A549 (cell line): ENCODE measurements at regions not wholly inside any gene's neighbourhood (a gene's known extent, or its start where the extent isn't known, plus 50 kb on each side); places are given as distances from the start of the nearest gene placed in this dataset.

ENCODE experiments used
- ATAC-seq, 2 experiments: fragments of 200-7000 bp in 1 of 2; fragments of >200 bp in 1 of 2; cut with Nextera tagmentation in 1 of 2; cut with Tn5 transposase in 1 of 2; 3 replicates each; pipeline versions ENCODE4 v1.8.0 to v1.9.1; 2018 to 2020; ENCODE audit warnings: mild to moderate bottlenecking in 1 of 2, moderate library complexity in 1 of 2
- CTCF ChIA-PET: fragments of 300-600 bp; sonication (Branson Sonifier 250); formaldehyde crosslinking; extraction: SDS; loops from one replicate; lab custom pipeline; 2021; ENCODE audit warnings: antibody characterized with exemption, inconsistent platforms; lab: Yijun Ruan, JAX
- POLR2A ChIA-PET: fragments of 350-600 bp; formaldehyde crosslinking; extraction: SDS; loops from one replicate; lab custom pipeline; 2021; ENCODE audit warnings: antibody characterized with exemption, inconsistent platforms; lab: Yijun Ruan, JAX
- DNase-seq, 2 experiments: peaks; one replicate each; pipeline versions ENCODE4 v3.0.0 to v3.0.0-alpha.2; 2011 to 2016; ENCODE audit warnings: low read depth in 1 of 2, low spot score in 1 of 2
- FAIRE-seq: peaks from 2 replicates; lab custom pipeline; 2011; peaks lifted over from hg19 to GRCh38; lab: Jason Lieb, UNC
- H3K27ac ChIP-seq, 2 experiments: fragments of >200 bp; sonication (Bioruptor Twin); formaldehyde crosslinking; 3 replicates each; pipeline ENCODE4 v1.5.1; 2016 to 2017
- H3K4me1 ChIP-seq: fragments of >200 bp; sonication (Bioruptor Twin); formaldehyde crosslinking; 3 replicates; pipeline ENCODE4 v1.6.1; 2016
- H3K4me2 ChIP-seq: fragments of >200 bp; sonication (Bioruptor Twin); formaldehyde crosslinking; 3 replicates; pipeline ENCODE4 v1.6.1; 2016
- H3K4me3 ChIP-seq: fragments of >200 bp; sonication (Bioruptor Twin); formaldehyde crosslinking; 3 replicates; pipeline ENCODE4 v1.5.1; 2016
- H3K9me3 ChIP-seq: fragments of >200 bp; sonication (Bioruptor Twin); formaldehyde crosslinking; 3 replicates; pipeline ENCODE4 v1.6.1; 2016
- BHLHE40 ChIP-seq: IDR thresholded peaks from 2 replicates; pipeline ENCODE4 v1.6.1; 2012; ENCODE audit warnings: low read depth, low read length, inconsistent platforms
- CBX2 ChIP-seq: fragments of 200-600 bp; sonication (generic); IDR thresholded peaks from 2 replicates; pipeline ENCODE4 v1.6.1; 2016; ENCODE audit warnings: low read depth, mild to moderate bottlenecking, borderline replicate concordance
- CBX8 ChIP-seq: fragments of 200-600 bp; sonication (generic); IDR thresholded peaks from 2 replicates; pipeline ENCODE4 v1.6.1; 2016
- CHD4 ChIP-seq: fragments of 200-600 bp; sonication (generic); IDR thresholded peaks from 2 replicates; pipeline ENCODE4 v1.6.1; 2016; ENCODE audit warnings: antibody characterized with exemption, mild to moderate bottlenecking, borderline replicate concordance
- EHMT2 ChIP-seq: fragments of 200-600 bp; sonication (generic); IDR thresholded peaks from 2 replicates; pipeline ENCODE4 v1.6.1; 2016; ENCODE audit warnings: antibody characterized with exemption, low read depth, mild to moderate bottlenecking, moderate library complexity
- GATA3 ChIP-seq: IDR thresholded peaks from 2 replicates; pipeline ENCODE4 v1.6.1; 2012; ENCODE audit warnings: borderline replicate concordance
- HDAC2 ChIP-seq: fragments of 200-600 bp; sonication (generic); IDR thresholded peaks from 2 replicates; pipeline ENCODE4 v1.6.1; 2016
- HOXA7 ChIP-seq: fragments of 250-450 bp; sonication (Bioruptor Pico); IDR thresholded peaks from 2 replicates; pipeline ENCODE4 v1.5.0; 2020; ENCODE audit warnings: mild to moderate bottlenecking, moderate library complexity
- HOXB13 ChIP-seq: fragments of 250-450 bp; sonication (Bioruptor Pico); IDR thresholded peaks from 2 replicates; pipeline ENCODE4 v1.5.0; 2020; ENCODE audit warnings: low read depth, mild to moderate bottlenecking, moderate library complexity
- JUN ChIP-seq, 2 experiments: fragments of >200 bp; sonication (Bioruptor Twin); formaldehyde crosslinking; IDR thresholded peaks; 2 replicates in 1 of 2; 3 replicates in 1 of 2; pipeline ENCODE4 v1.6.1; 2016 to 2017
- KDM5A ChIP-seq: fragments of 200-600 bp; sonication (generic); IDR thresholded peaks from 2 replicates; pipeline ENCODE4 v1.6.1; 2016; ENCODE audit warnings: antibody characterized with exemption, mild to moderate bottlenecking
- MAFK ChIP-seq: fragments of 450-650 bp; IDR thresholded peaks from 2 replicates; pipeline ENCODE4 v1.6.1; 2014; ENCODE audit not compliant: partially characterized antibody
- MAZ ChIP-seq: fragments of 150-350 bp; IDR thresholded peaks from 2 replicates; pipeline ENCODE4 v1.6.1; 2014; ENCODE audit warnings: antibody characterized with exemption, low read depth, low read length, borderline replicate concordance
- MYC ChIP-seq: IDR thresholded peaks from 2 replicates; pipeline ENCODE4 v1.6.1; 2012; ENCODE audit warnings: mild to moderate bottlenecking, inconsistent platforms, low read length, improper control_type of control experiment, borderline replicate concordance
- PHF8 ChIP-seq: fragments of 200-600 bp; sonication (generic); IDR thresholded peaks from 2 replicates; pipeline ENCODE4 v1.6.1; 2016; ENCODE audit warnings: low read depth, mild to moderate bottlenecking, antibody characterized with exemption, moderate library complexity, borderline replicate concordance
- POLR2A ChIP-seq: IDR thresholded peaks from 2 replicates; pipeline ENCODE4 v1.6.1; 2012; ENCODE audit warnings: mild to moderate bottlenecking, low read length
- POLR2AphosphoS2 ChIP-seq: conservative IDR thresholded peaks from 2 replicates; pipeline ENCODE4 v1.6.1; 2012; ENCODE audit warnings: low read length, improper control_type of control experiment, inconsistent platforms
- RAD21 ChIP-seq, 2 experiments: fragments of >200 bp in 1 of 2; sonication (Bioruptor Twin) in 1 of 2; formaldehyde crosslinking in 1 of 2; IDR thresholded peaks in 1 of 2; conservative IDR thresholded peaks in 1 of 2; 2 replicates in 1 of 2; 3 replicates in 1 of 2; pipeline ENCODE4 v1.6.1; 2012 to 2018; ENCODE audit warnings: inconsistent platforms in 1 of 2
- RCOR1 ChIP-seq: fragments of 150-350 bp; IDR thresholded peaks from 2 replicates; pipeline ENCODE4 v1.6.1; 2014; ENCODE audit warnings: antibody characterized with exemption, low read length, low read depth
- RFX5 ChIP-seq: fragments of 450-650 bp; IDR thresholded peaks from 2 replicates; pipeline ENCODE4 v1.7.1; 2014; ENCODE audit warnings: antibody characterized with exemption, mild to moderate bottlenecking, moderate library complexity
- SREBF2 ChIP-seq: fragments of 450-650 bp; IDR thresholded peaks from 2 replicates; pipeline ENCODE4 v1.6.1; 2014; ENCODE audit warnings: mild to moderate bottlenecking, moderate library complexity
- TP53 ChIP-seq: fragments of 250-450 bp; sonication (Bioruptor Pico); IDR thresholded peaks from 2 replicates; pipeline ENCODE4 v1.5.0; 2021; ENCODE audit warnings: mild to moderate bottlenecking, moderate library complexity
- ZNF302 ChIP-seq: fragments of 250-450 bp; sonication (Bioruptor Pico); IDR thresholded peaks from 2 replicates; pipeline ENCODE4 v1.9.0; 2021; ENCODE audit warnings: inconsistent platforms, mild to moderate bottlenecking, moderate library complexity
- ZSCAN20 ChIP-seq: fragments of 250-450 bp; sonication (Bioruptor Pico); IDR thresholded peaks from 2 replicates; pipeline ENCODE4 v1.8.0; 2022; ENCODE audit warnings: mild to moderate bottlenecking, moderate library complexity
- WGBS: methylation state at CpG from one replicate; pipeline ENCODE4 v1.1.6; 2017; ENCODE audit errors: missing lambda C conversion rate; 5-methylcytosine and 5-hydroxymethylcytosine counted together
- TF ChIP-seq, protein P1 (sequence below): fragments of 200-600 bp; sonication (generic); IDR thresholded peaks from 2 replicates; pipeline ENCODE4 v1.6.1; 2016; ENCODE audit warnings: antibody characterized with exemption, mild to moderate bottlenecking, moderate library complexity
- TF ChIP-seq, protein P2 (sequence below): fragments of 250-450 bp; sonication (Bioruptor Pico); IDR thresholded peaks from 2 replicates; pipeline ENCODE4 v1.5.0; 2020; ENCODE audit warnings: low read depth, mild to moderate bottlenecking, moderate library complexity
- TF ChIP-seq, protein P3 (sequence below): IDR thresholded peaks from 2 replicates; pipeline ENCODE4 v1.6.1; 2012
- TF ChIP-seq, protein P4 (sequence below): fragments of >200 bp; sonication (Bioruptor Twin); formaldehyde crosslinking; IDR thresholded peaks from 2 replicates; pipeline ENCODE4 v1.6.1; 2016

DNA sequence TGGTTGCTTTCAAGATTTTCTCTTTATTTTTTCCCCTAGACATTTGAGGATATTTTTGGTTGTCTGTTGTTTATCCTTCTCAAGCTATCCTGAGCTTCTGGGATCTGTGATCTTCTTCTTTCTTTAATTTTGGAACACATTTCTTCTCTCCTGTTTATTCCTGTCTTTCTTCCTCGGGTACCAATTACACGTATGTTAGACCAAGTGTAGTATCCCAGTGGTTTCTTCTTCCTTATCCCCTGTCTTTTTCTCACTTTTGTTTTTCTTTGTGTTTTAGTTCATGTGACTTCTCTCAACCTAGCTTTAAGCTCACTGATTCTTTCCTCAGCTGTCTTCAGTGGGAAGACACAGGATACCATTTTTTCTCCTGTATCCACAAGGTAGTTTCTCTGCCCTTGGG, 120.0 kb downstream of the GALR1 start:
- Histone ChIP-seq H3K4me1 (no peaks in the 10 kb centered on the region), H3K4me2 (no peak overlapping the region), H3K9me3 (peaks cover 8% of the 10 kb centered on the region; the same call in 1 of the 3 replicates), H3K27ac (no peak overlapping the region), H3K4me3 (no peak overlapping the region)
- 9% methylated on average over 2 of the region's 2 CpGs for WGBS
- ATAC-seq: no peak
- no peak for FAIRE-seq
- ChIA-PET CTCF (interaction anchor here (1.2 kb wide), 1 partner anchor 25 kb away, joined by 4 read pairs; no protein-coding TSS in a partner anchor), POLR2A (no interaction called here)
- TF ChIP-seq, protein P1, sequence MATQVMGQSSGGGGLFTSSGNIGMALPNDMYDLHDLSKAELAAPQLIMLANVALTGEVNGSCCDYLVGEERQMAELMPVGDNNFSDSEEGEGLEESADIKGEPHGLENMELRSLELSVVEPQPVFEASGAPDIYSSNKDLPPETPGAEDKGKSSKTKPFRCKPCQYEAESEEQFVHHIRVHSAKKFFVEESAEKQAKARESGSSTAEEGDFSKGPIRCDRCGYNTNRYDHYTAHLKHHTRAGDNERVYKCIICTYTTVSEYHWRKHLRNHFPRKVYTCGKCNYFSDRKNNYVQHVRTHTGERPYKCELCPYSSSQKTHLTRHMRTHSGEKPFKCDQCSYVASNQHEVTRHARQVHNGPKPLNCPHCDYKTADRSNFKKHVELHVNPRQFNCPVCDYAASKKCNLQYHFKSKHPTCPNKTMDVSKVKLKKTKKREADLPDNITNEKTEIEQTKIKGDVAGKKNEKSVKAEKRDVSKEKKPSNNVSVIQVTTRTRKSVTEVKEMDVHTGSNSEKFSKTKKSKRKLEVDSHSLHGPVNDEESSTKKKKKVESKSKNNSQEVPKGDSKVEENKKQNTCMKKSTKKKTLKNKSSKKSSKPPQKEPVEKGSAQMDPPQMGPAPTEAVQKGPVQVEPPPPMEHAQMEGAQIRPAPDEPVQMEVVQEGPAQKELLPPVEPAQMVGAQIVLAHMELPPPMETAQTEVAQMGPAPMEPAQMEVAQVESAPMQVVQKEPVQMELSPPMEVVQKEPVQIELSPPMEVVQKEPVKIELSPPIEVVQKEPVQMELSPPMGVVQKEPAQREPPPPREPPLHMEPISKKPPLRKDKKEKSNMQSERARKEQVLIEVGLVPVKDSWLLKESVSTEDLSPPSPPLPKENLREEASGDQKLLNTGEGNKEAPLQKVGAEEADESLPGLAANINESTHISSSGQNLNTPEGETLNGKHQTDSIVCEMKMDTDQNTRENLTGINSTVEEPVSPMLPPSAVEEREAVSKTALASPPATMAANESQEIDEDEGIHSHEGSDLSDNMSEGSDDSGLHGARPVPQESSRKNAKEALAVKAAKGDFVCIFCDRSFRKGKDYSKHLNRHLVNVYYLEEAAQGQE: no peak
- no peak for TF ChIP-seq TP53 (CRISPR knock-in tag)
- no peak for TF ChIP-seq HOXA7 (CRISPR knock-in tag)
- TF ChIP-seq MAZ: no peak
- no peak for TF ChIP-seq ZNF302
- TF ChIP-seq, protein P2, sequence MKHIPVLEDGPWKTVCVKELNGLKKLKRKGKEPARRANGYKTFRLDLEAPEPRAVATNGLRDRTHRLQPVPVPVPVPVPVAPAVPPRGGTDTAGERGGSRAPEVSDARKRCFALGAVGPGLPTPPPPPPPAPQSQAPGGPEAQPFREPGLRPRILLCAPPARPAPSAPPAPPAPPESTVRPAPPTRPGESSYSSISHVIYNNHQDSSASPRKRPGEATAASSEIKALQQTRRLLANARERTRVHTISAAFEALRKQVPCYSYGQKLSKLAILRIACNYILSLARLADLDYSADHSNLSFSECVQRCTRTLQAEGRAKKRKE (CRISPR knock-in tag): no peak
- TF ChIP-seq ZSCAN20: no peak
- no peak for TF ChIP-seq RAD21 (conservative IDR thresholded peaks at IDR 0.05 in 1 of 2, IDR thresholded peaks at IDR 0.05 in 1 of 2)
- no peak for TF ChIP-seq MYC
- no peak for TF ChIP-seq PHF8
- TF ChIP-seq, protein P3, sequence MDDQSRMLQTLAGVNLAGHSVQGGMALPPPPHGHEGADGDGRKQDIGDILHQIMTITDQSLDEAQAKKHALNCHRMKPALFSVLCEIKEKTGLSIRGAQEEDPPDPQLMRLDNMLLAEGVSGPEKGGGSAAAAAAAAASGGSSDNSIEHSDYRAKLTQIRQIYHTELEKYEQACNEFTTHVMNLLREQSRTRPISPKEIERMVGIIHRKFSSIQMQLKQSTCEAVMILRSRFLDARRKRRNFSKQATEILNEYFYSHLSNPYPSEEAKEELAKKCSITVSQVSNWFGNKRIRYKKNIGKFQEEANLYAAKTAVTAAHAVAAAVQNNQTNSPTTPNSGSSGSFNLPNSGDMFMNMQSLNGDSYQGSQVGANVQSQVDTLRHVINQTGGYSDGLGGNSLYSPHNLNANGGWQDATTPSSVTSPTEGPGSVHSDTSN: no peak
- TF ChIP-seq HDAC2: no peak
- no peak for TF ChIP-seq BHLHE40
- no peak for TF ChIP-seq RCOR1
- TF ChIP-seq, protein P4, sequence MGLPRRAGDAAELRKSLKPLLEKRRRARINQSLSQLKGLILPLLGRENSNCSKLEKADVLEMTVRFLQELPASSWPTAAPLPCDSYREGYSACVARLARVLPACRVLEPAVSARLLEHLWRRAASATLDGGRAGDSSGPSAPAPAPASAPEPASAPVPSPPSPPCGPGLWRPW: no peak
- TF ChIP-seq GATA3: no peak
- no peak for TF ChIP-seq KDM5A
- DNase-seq: peak in 1 of 2 experiments; percentile 5

DNA sequence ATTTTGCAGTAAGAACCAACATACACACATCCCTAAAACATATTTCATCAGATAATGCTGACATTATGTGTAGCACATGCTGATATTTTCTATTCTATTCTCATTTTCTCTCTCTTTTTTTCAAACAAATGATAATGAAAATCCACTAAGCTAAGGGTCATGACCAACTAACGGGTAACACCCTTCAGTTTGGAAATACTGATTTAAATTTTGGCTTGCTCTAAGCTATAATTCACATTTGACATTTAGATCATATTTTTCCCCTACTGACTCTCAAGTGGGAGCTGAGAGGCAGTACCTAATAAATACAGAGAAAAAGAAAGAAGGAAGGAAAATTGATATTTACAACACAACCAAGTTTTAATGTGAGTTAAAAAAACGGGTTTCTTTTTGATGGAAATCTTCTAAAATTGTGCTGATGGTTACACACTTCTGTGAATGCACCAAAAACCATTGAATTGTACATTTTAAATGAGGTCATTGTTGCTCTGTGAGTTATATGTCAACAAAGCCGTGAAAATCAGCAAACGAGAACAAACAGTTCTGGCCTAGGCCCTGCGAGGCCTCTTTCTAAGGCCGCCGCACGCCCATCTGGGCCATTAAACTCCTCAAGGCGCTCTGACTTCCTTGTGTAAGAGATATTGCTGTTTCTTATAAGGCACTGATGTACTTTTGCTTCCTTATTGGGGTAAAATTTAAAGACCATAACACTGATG, 124.2 kb downstream of the GALR1 start:
- CTCF ChIA-PET: no interaction called here
- ATAC-seq: no peak
- FAIRE-seq: no peak
- DNase-seq: no peak
- Histone ChIP-seq H3K9me3 (peaks cover 5% of the 10 kb centered on the region; the same call in 1 of the 3 replicates), H3K4me3 (no peak overlapping the region), H3K27ac (no peak overlapping the region), H3K4me2 (no peak overlapping the region), H3K4me1 (no peaks in the 10 kb centered on the region)
- WGBS: 51% methylated on average over 9 of the region's 9 CpGs
- POLR2A ChIA-PET: no interaction called here
- TF ChIP-seq MAFK: no peak
- TF ChIP-seq, protein P2 (CRISPR knock-in tag): no peak
- TF ChIP-seq PHF8: no peak
- no peak for TF ChIP-seq JUN (IDR thresholded peaks at IDR 0.05)
- no peak for TF ChIP-seq CHD4
- no peak for TF ChIP-seq ZNF302
- no peak for TF ChIP-seq TP53 (CRISPR knock-in tag)
- no peak for TF ChIP-seq HDAC2
- TF ChIP-seq EHMT2: no peak
- no peak for TF ChIP-seq CBX8
- no peak for TF ChIP-seq RFX5
- no peak for TF ChIP-seq POLR2A
- no peak for TF ChIP-seq SREBF2
- TF ChIP-seq HOXB13 (CRISPR knock-in tag): no peak
- TF ChIP-seq POLR2AphosphoS2: no peak
- TF ChIP-seq CBX2: no peak
